ENCODE measurements at regions not wholly inside any gene's neighbourhood (a gene's known extent, or its start where the extent isn't known, plus 50 kb on each side); places are given as distances from the start of the nearest gene placed in this dataset.

GRCh38 chr21:15190412-15190811 is 125.6 kb upstream of the NRIP1 start (continued):
- no peak for TF ChIP-seq ZNF776 (tag by site-specific recombination; IDR thresholded peaks at IDR 0.05; ENCODE audit: borderline replicate concordance)
- TF ChIP-seq ZFP69B (tag by site-specific recombination; IDR thresholded peaks at IDR 0.05) = no peak
- no peak for TF ChIP-seq ZNF426 (tag by site-specific recombination; IDR thresholded peaks at IDR 0.05)
- TF ChIP-seq ZSCAN23 (tag by site-specific recombination; IDR thresholded peaks at IDR 0.05) = no peak
- no peak for TF ChIP-seq ZNF138 (tag by site-specific recombination; IDR thresholded peaks at IDR 0.05; ENCODE audit: borderline replicate concordance)
- TF ChIP-seq ZNF214 (tag by site-specific recombination; IDR thresholded peaks at IDR 0.05; ENCODE audit: borderline replicate concordance) = no peak
- TF ChIP-seq ZNF501 (tag by site-specific recombination; IDR thresholded peaks at IDR 0.05) = no peak

- Histone ChIP-seq H3K9me3 (ENCODE audit: control insufficient read depth, insufficient read depth, low read depth, low read length) (no peaks in the 10 kb centered on the region), H3K4me1 (ENCODE audit: control insufficient read depth, insufficient read depth, low read length) (no peaks in the 10 kb centered on the region), H3K4me3 (ENCODE audit: low read depth, low read length) (no peak overlapping the region), H3K27ac (ENCODE audit: extremely low read depth, low read depth, low read length) (no peak overlapping the region), H3K36me3 (ENCODE audit: control insufficient read depth in 2 of 2, insufficient read depth in 1 of 2, low read length in 2 of 2) (no peaks in the 10 kb centered on the region)
- POLR2A ChIA-PET = no interaction called here
- TF ChIP-seq HOXD13 (CRISPR knock-in tag; IDR thresholded peaks at IDR 0.05; ENCODE audit: borderline replicate concordance) = no peak
- no peak for TF ChIP-seq ZBTB49 (tag by site-specific recombination; IDR thresholded peaks at IDR 0.05; ENCODE audit: low read depth)
- TF ChIP-seq GLIS1 (tag by site-specific recombination; IDR thresholded peaks at IDR 0.05) = no peak
- TF ChIP-seq ZNF350 (tag by site-specific recombination; IDR thresholded peaks at IDR 0.05) = no peak
- TF ChIP-seq RBAK (tag by site-specific recombination; IDR thresholded peaks at IDR 0.05) = no peak
- TF ChIP-seq ZNF488 (tag by site-specific recombination; IDR thresholded peaks at IDR 0.05) = no peak
- TF ChIP-seq ZNF2 (tag by site-specific recombination; IDR thresholded peaks at IDR 0.05) = no peak
- no peak for TF ChIP-seq MZF1 (tag by site-specific recombination; IDR thresholded peaks at IDR 0.05; ENCODE audit: borderline replicate concordance)
- no peak for TF ChIP-seq HOXA7 (CRISPR knock-in tag; IDR thresholded peaks at IDR 0.05; ENCODE audit: borderline replicate concordance)
- CTCF ChIA-PET = interaction anchor here (0.7 kb wide), 2 partner anchors 285 to 327 kb away, joined by 3 to 6 read pairs; no protein-coding TSS in a partner anchor
Measured at GRCh38 chr21:15190837-15191236, 126.0 kb upstream of the NRIP1 start.

- Histone ChIP-seq H3K27ac (ENCODE audit: extremely low read depth, low read depth, low read length) (no peak overlapping the region), H3K36me3 (ENCODE audit: control insufficient read depth in 2 of 2, insufficient read depth in 1 of 2, low read length in 2 of 2) (no peaks in the 10 kb centered on the region), H3K4me3 (ENCODE audit: low read depth, low read length) (no peak overlapping the region), H3K4me1 (ENCODE audit: control insufficient read depth, insufficient read depth, low read length) (no peaks in the 10 kb centered on the region), H3K9me3 (ENCODE audit: control insufficient read depth, insufficient read depth, low read depth, low read length) (no peaks in the 10 kb centered on the region)
- POLR2A ChIA-PET = no interaction called here
- CTCF ChIA-PET = no interaction called here
- TF ChIP-seq ZNF280D (tag by site-specific recombination; IDR thresholded peaks at IDR 0.05) (no peak), PRDM6 (tag by site-specific recombination; IDR thresholded peaks at IDR 0.05) (no peak), PRDM1 (tag by site-specific recombination; IDR thresholded peaks at IDR 0.05) (no peak), REPIN1 (tag by site-specific recombination; IDR thresholded peaks at IDR 0.05; ENCODE audit: low read depth) (no peak), YY2 (tag by site-specific recombination; IDR thresholded peaks at IDR 0.05) (no peak), ZNF155 (tag by site-specific recombination; IDR thresholded peaks at IDR 0.05) (no peak), ZNF18 (tag by site-specific recombination; IDR thresholded peaks at IDR 0.05) (no peak), ZNF549 (tag by site-specific recombination; IDR thresholded peaks at IDR 0.05) (no peak), ZNF292 (tag by site-specific recombination; IDR thresholded peaks at IDR 0.05; ENCODE audit: borderline replicate concordance, low read depth) (no peak)
Measured at GRCh38 chr21:15191342-15191741, 126.5 kb upstream of the NRIP1 start.

Data from HEK293 (cell line).